ENCODE measurements at regions not wholly inside any gene's neighbourhood (a gene's known extent, or its start where the extent isn't known, plus 50 kb on each side); places are given as distances from the start of the nearest gene placed in this dataset.

- H3K79me2 ChIP-seq (ENCODE audit: insufficient read depth): no peaks in the 10 kb centered on the region
- TF ChIP-seq TCF12 (IDR thresholded peaks at IDR 0.05): no peak
- TF ChIP-seq IRF3 (IDR thresholded peaks at IDR 0.05; ENCODE audit: low read depth, low read length): no peak
- no peak for TF ChIP-seq ZBTB33 (IDR thresholded peaks at IDR 0.05; ENCODE audit: borderline replicate concordance, low read depth)
- TF ChIP-seq RFX5 (IDR thresholded peaks at IDR 0.05; ENCODE audit: low read length): no peak
- TF ChIP-seq ELF1 (IDR thresholded peaks at IDR 0.05): no peak
- TF ChIP-seq YY1 (IDR thresholded peaks at IDR 0.05; ENCODE audit: low read depth): no peak
- TF ChIP-seq SIN3A (IDR thresholded peaks at IDR 0.05; ENCODE audit: borderline replicate concordance, low read depth, low read length): no peak
- no peak for TF ChIP-seq USF1 (IDR thresholded peaks at IDR 0.05; ENCODE audit: borderline replicate concordance, low read depth)
- TF ChIP-seq REST (IDR thresholded peaks at IDR 0.05; ENCODE audit: low read depth, low read length): no peak
- no peak for TF ChIP-seq PBX3 (IDR thresholded peaks at IDR 0.05)
- no peak for TF ChIP-seq POLR2AphosphoS5 (IDR thresholded peaks at IDR 0.05; ENCODE audit: low read depth, low read length)
- TF ChIP-seq FOSL2 (IDR thresholded peaks at IDR 0.05; ENCODE audit: borderline replicate concordance, low read depth): no peak
- TF ChIP-seq GATA2 (CRISPR knock-in tag; IDR thresholded peaks at IDR 0.05): no peak
- TF ChIP-seq NRF1 (IDR thresholded peaks at IDR 0.05; ENCODE audit: low read depth, low read length): no peak
- TF ChIP-seq MEF2A (IDR thresholded peaks at IDR 0.05; ENCODE audit: borderline replicate concordance, low read depth): no peak
These were observed 240.5 kb downstream of the GADD45G start for GRCh38 chr9:89845321-89845720.

More at GRCh38 chr9:89845321-89845720, 240.5 kb downstream of the GADD45G start:
- Histone ChIP-seq H3K4me3 (ENCODE audit: low read depth in 2 of 2, low read length in 1 of 2) (no peak overlapping the region), H3K4me2 (no peak overlapping the region), H2AFZ (ENCODE audit: low read depth) (no peak overlapping the region), H3F3A (replicated peaks; ENCODE audit: insufficient read depth) (no peaks in the 10 kb centered on the region), H3K4me1 (ENCODE audit: control insufficient read depth in 1 of 2, insufficient read depth in 2 of 2, low read depth in 1 of 2, low read length in 1 of 2) (no peaks in the 10 kb centered on the region), H3K27ac (ENCODE audit: low read depth in 2 of 2, low read length in 1 of 2) (no peak overlapping the region), H3K27me3 (ENCODE audit: insufficient read depth) (no peaks in the 10 kb centered on the region), H3K9me2 (no peaks in the 10 kb centered on the region), H3K36me3 (replicated peaks in 1 of 2; ENCODE audit: control insufficient read depth in 1 of 2, insufficient read depth in 2 of 2, low read length in 1 of 2) (no peaks in the 10 kb centered on the region), H3K9ac (no peak overlapping the region), H4K20me1 (ENCODE audit: insufficient read depth) (no peaks in the 10 kb centered on the region), H3K9me3 (no peaks in the 10 kb centered on the region)
- WGBS (ENCODE audit: low lambda C conversion rate): 41% methylated on average over 3 of the region's 3 CpGs
- POLR2A ChIA-PET: no interaction called here
- CTCF ChIA-PET: no interaction called here
- DNase-seq: no peak

Data from SK-N-SH (cell line).